ENCODE measurements at regions not wholly inside any gene's neighbourhood (a gene's known extent, or its start where the extent isn't known, plus 50 kb on each side); places are given as distances from the start of the nearest gene placed in this dataset.
A peak's percentile ranks its signal among the peaks of the same experiment; 100 is the strongest.
"Not testable (repeated sequence)": the region's sequence is repeated elsewhere in the genome, so short reads cannot be mapped to it uniquely, and the experiment has no call there.

- intact Hi-C loops (cut with DNase I); DNase-seq; H3K27ac ChIP-seq (ENCODE audit: low read depth in 2 of 2, low read length in 2 of 2); H3K27me3 ChIP-seq (ENCODE audit: control insufficient read depth, insufficient read depth, low read length); FAIRE-seq; H3K4me3 ChIP-seq (ENCODE audit: low read length in 3 of 3); H3K36me3 ChIP-seq (ENCODE audit: control insufficient read depth in 2 of 3, insufficient read depth in 3 of 3, low read length in 3 of 3); H3K9me3 ChIP-seq (ENCODE audit: control insufficient read depth in 2 of 3, insufficient read depth in 1 of 3, low read length in 3 of 3); H3K9ac ChIP-seq (ENCODE audit: low read length in 3 of 3); H3K4me1 ChIP-seq (ENCODE audit: control insufficient read depth in 2 of 3, insufficient read depth in 2 of 3, low read depth in 1 of 3, low read length in 3 of 3): not testable (repeated sequence)
These were observed 112.0 kb upstream of the C1QTNF3 start for GRCh38 chr5:34154988-34155387.

DNA sequence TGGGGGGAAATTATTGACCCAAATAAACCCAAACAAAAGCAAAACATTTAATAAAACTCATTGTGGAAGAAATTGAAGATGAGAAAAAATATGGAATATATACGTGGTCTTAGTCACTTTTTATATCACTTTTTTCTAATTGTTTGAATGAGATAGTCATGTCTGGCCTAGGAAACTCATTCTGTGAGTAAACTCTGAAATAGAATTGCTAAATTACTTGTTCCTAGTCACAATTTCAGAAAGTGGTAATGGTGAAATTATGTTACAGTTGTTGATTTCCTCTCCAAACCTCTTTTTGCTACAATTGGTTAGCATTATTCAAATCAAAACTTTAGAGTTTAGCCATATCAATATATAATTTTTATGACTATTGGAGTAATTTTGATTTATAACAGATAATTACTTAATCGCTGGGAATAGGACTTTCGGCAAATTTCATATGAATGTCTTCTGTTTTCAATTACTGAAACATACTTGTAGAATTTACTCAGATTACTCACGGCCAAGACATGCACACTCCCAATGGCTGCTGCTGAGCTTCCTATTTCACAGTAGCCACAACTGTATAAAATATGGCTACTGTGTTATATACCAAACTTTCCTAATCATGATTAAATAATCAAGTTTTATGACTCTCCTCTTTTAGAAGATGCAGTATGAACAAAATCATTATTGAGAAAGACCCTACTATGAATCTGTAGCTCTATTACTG lies 113.8 kb upstream of the C1QTNF3 start:
- H3K9ac ChIP-seq (ENCODE audit: low read length in 3 of 3); H3K27ac ChIP-seq (ENCODE audit: low read depth in 2 of 2, low read length in 2 of 2); H3K9me3 ChIP-seq (ENCODE audit: control insufficient read depth in 2 of 3, insufficient read depth in 1 of 3, low read length in 3 of 3); DNase-seq; H3K4me1 ChIP-seq (ENCODE audit: control insufficient read depth in 2 of 3, insufficient read depth in 2 of 3, low read depth in 1 of 3, low read length in 3 of 3); H3K36me3 ChIP-seq (ENCODE audit: control insufficient read depth in 2 of 3, insufficient read depth in 3 of 3, low read length in 3 of 3); intact Hi-C loops (cut with DNase I); H3K27me3 ChIP-seq (ENCODE audit: control insufficient read depth, insufficient read depth, low read length); H3K4me3 ChIP-seq (ENCODE audit: low read length in 3 of 3); FAIRE-seq: not testable (repeated sequence)

- H3K27me3 ChIP-seq (ENCODE audit: control insufficient read depth, insufficient read depth, low read length); H3K27ac ChIP-seq (ENCODE audit: low read depth in 2 of 2, low read length in 2 of 2); DNase-seq; H3K9ac ChIP-seq (ENCODE audit: low read length in 3 of 3); H3K9me3 ChIP-seq (ENCODE audit: control insufficient read depth in 2 of 3, insufficient read depth in 1 of 3, low read length in 3 of 3); H3K4me1 ChIP-seq (ENCODE audit: control insufficient read depth in 2 of 3, insufficient read depth in 2 of 3, low read depth in 1 of 3, low read length in 3 of 3); intact Hi-C loops (cut with DNase I); H3K4me3 ChIP-seq (ENCODE audit: low read length in 3 of 3); H3K36me3 ChIP-seq (ENCODE audit: control insufficient read depth in 2 of 3, insufficient read depth in 3 of 3, low read length in 3 of 3); FAIRE-seq: not testable (repeated sequence)
These were observed 117.9 kb upstream of the C1QTNF3 start for GRCh38 chr5:34160904-34161303.

- H3K27me3 ChIP-seq (ENCODE audit: control insufficient read depth, insufficient read depth, low read length); H3K4me3 ChIP-seq (ENCODE audit: low read length in 3 of 3); DNase-seq; intact Hi-C loops (cut with DNase I); H3K36me3 ChIP-seq (ENCODE audit: control insufficient read depth in 2 of 3, insufficient read depth in 3 of 3, low read length in 3 of 3); FAIRE-seq; H3K4me1 ChIP-seq (ENCODE audit: control insufficient read depth in 2 of 3, insufficient read depth in 2 of 3, low read depth in 1 of 3, low read length in 3 of 3); H3K9me3 ChIP-seq (ENCODE audit: control insufficient read depth in 2 of 3, insufficient read depth in 1 of 3, low read length in 3 of 3); H3K27ac ChIP-seq (ENCODE audit: low read depth in 2 of 2, low read length in 2 of 2); H3K9ac ChIP-seq (ENCODE audit: low read length in 3 of 3): not testable (repeated sequence)
These were observed 128.4 kb upstream of the C1QTNF3 start for GRCh38 chr5:34171398-34171797.

DNA sequence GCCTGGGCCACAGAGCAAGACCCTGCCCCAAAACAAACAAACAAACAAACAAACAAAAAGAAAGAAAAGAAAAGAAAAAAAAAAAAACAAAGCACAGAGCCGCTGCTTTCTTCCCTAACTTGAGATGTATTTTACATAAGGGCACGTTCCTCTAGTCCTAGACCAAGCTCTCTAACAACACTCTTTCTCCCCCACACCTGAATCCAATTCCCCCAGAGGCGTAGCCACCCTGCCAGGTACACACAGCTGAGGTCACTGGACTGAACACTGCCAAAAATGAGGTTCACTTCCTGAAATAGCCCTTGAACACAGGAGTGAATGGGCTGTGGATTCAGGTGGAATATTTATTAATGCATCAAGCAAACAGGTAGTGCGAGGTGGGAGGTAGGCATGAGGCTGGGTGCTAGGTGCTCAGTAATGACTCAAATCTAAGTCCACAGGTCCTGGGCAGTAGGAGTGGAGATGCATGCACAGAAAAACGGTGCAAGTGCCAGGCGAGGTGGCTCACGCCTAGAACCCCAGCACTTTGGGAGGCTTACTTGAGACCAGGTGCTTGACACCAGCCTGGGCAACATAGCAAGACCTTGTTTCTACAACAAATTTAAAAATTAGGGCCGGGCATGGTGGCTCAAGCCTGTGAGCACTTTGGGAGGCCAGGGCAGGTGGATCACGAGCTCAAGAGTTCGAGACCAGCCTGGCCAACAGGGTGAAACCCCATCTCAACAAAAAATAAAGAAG lies 136.6 kb upstream of the C1QTNF3 start:
- H3K27me3 ChIP-seq (ENCODE audit: control insufficient read depth, insufficient read depth, low read length); H3K9ac ChIP-seq (ENCODE audit: low read length in 3 of 3); H3K4me3 ChIP-seq (ENCODE audit: low read length in 3 of 3); FAIRE-seq; H3K36me3 ChIP-seq (ENCODE audit: control insufficient read depth in 2 of 3, insufficient read depth in 3 of 3, low read length in 3 of 3); H3K27ac ChIP-seq (ENCODE audit: low read depth in 2 of 2, low read length in 2 of 2); H3K9me3 ChIP-seq (ENCODE audit: control insufficient read depth in 2 of 3, insufficient read depth in 1 of 3, low read length in 3 of 3); H3K4me1 ChIP-seq (ENCODE audit: control insufficient read depth in 2 of 3, insufficient read depth in 2 of 3, low read depth in 1 of 3, low read length in 3 of 3); intact Hi-C loops (cut with DNase I): not testable (repeated sequence)
- DNase-seq: peak in 2 of 5 donors; percentile 28 to 88

GRCh38 chr5:34180225-34180624 lies 137.2 kb upstream of the C1QTNF3 start:
- DNase-seq: peak in 1 of 5 donors; percentile 73
- H3K27me3 ChIP-seq (ENCODE audit: control insufficient read depth, insufficient read depth, low read length); H3K9ac ChIP-seq (ENCODE audit: low read length in 3 of 3); H3K36me3 ChIP-seq (ENCODE audit: control insufficient read depth in 2 of 3, insufficient read depth in 3 of 3, low read length in 3 of 3); H3K4me3 ChIP-seq (ENCODE audit: low read length in 3 of 3); H3K4me1 ChIP-seq (ENCODE audit: control insufficient read depth in 2 of 3, insufficient read depth in 2 of 3, low read depth in 1 of 3, low read length in 3 of 3); FAIRE-seq; H3K9me3 ChIP-seq (ENCODE audit: control insufficient read depth in 2 of 3, insufficient read depth in 1 of 3, low read length in 3 of 3); H3K27ac ChIP-seq (ENCODE audit: low read depth in 2 of 2, low read length in 2 of 2); intact Hi-C loops (cut with DNase I): not testable (repeated sequence)

DNA sequence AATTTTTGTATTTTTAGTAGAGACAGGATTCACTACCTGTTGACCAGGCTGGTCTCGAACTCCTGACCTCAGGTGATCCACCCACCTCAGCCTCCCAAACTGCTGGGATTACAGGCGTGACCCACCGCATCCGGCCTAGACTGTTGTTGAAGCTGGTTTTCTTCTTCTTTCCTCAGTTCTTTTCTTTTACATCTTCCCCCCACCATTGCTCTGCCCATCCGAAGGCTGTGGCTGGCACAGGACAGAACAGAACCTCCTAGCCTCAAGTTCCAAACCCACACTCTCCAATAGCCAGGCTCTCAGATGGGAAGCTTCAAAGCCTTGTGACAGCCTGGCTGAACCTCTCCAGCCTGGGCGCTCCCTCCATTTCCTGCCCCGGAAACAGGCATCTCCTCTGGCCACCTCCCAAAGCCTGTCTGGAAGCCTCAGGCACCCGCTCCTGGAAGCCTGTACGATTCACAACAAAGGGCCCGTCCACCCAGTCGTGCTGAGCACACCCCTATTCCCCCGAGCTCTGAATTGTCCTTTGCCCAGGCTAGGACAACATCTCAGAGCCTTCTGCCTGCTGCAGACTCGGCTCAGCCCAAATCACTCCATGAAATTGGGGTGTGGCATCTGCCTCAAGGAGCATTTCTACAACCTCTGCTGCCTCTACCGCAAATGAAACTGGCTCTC lies 138.1 kb upstream of the C1QTNF3 start:
- H3K36me3 ChIP-seq (ENCODE audit: control insufficient read depth in 2 of 3, insufficient read depth in 3 of 3, low read length in 3 of 3); H3K4me3 ChIP-seq (ENCODE audit: low read length in 3 of 3); H3K27ac ChIP-seq (ENCODE audit: low read depth in 2 of 2, low read length in 2 of 2); H3K27me3 ChIP-seq (ENCODE audit: control insufficient read depth, insufficient read depth, low read length); H3K9me3 ChIP-seq (ENCODE audit: control insufficient read depth in 2 of 3, insufficient read depth in 1 of 3, low read length in 3 of 3); H3K4me1 ChIP-seq (ENCODE audit: control insufficient read depth in 2 of 3, insufficient read depth in 2 of 3, low read depth in 1 of 3, low read length in 3 of 3); intact Hi-C loops (cut with DNase I); H3K9ac ChIP-seq (ENCODE audit: low read length in 3 of 3); FAIRE-seq: not testable (repeated sequence)
- DNase-seq: peak in 1 of 5 donors; percentile 87

GRCh38 chr5:34185005-34185404 lies 142.0 kb upstream of the C1QTNF3 start:
- H3K27me3 ChIP-seq (ENCODE audit: control insufficient read depth, insufficient read depth, low read length); H3K4me1 ChIP-seq (ENCODE audit: control insufficient read depth in 2 of 3, insufficient read depth in 2 of 3, low read depth in 1 of 3, low read length in 3 of 3); H3K4me3 ChIP-seq (ENCODE audit: low read length in 3 of 3); H3K9ac ChIP-seq (ENCODE audit: low read length in 3 of 3); FAIRE-seq; H3K36me3 ChIP-seq (ENCODE audit: control insufficient read depth in 2 of 3, insufficient read depth in 3 of 3, low read length in 3 of 3); H3K27ac ChIP-seq (ENCODE audit: low read depth in 2 of 2, low read length in 2 of 2); H3K9me3 ChIP-seq (ENCODE audit: control insufficient read depth in 2 of 3, insufficient read depth in 1 of 3, low read length in 3 of 3); intact Hi-C loops (cut with DNase I): not testable (repeated sequence)
- peak in 1 of 5 donors; percentile 61 for DNase-seq
